HCT116 (cell line): ENCODE measurements at regions not wholly inside any gene's neighbourhood (a gene's known extent, or its start where the extent isn't known, plus 50 kb on each side); places are given as distances from the start of the nearest gene placed in this dataset.

Experiments used
- ATAC-seq: fragments of 200-7000 bp; cut with Tn5 transposase; 2 replicates; pipeline ENCODE4 v1.9.1; 2020; ENCODE audit warnings: mild to moderate bottlenecking, moderate library complexity
- BruUV-seq: library from RNA; stranded (reverse); fragments of 400-500 nt; replicated peaks from 2 replicates; lab custom pipeline; 2021; lab: Mats Ljungman, UMichigan
- CTCF ChIA-PET: fragments of 300-600 bp; sonication (Branson Sonifier 250); formaldehyde crosslinking; loops from one replicate; lab custom pipeline; 2021; ENCODE audit warnings: antibody characterized with exemption; lab: Charles Lee
- POLR2A ChIA-PET: fragments of 300-600, 350-600 bp; sonication (Branson Sonifier 250); formaldehyde crosslinking; loops from one replicate; lab custom pipeline; 2021; ENCODE audit warnings: antibody characterized with exemption; lab: Charles Lee
- RAD21 ChIA-PET, 2 experiments: fragments of 300-600 bp; sonication (Branson Sonifier 250); formaldehyde crosslinking; loops; one replicate each; lab custom pipeline; 2023; ENCODE audit warnings: low total read pairs in 2 of 2; ENCODE audit not compliant: uncharacterized antibody in 2 of 2, unreplicated experiment in 2 of 2, low non-redundant PET in 1 of 2; lab: Charles Lee
- DNase-seq: peaks from one replicate; pipeline ENCODE4 v3.0.0-alpha.2; 2010; ENCODE audit warnings: low read depth, low spot score
- H2AFZ ChIP-seq: fragments of 200-600 bp; shearing (Covaris generic), sonication (generic); 2 replicates; pipeline ENCODE4 v1.6.1; 2017; ENCODE audit warnings: low read depth, mixed run types, mixed read lengths, antibody characterized with exemption, low read length; ENCODE audit not compliant: poor library complexity, severe bottlenecking
- H3K27ac ChIP-seq: 2 replicates; pipeline ENCODE4 v1.5.1; 2012; ENCODE audit warnings: low read depth, low read length
- H3K27me3 ChIP-seq: fragments of 200-600 bp; sonication (generic); 2 replicates; pipeline ENCODE4 v1.6.1; 2016; ENCODE audit warnings: mixed run types, low read length, mixed read lengths; ENCODE audit not compliant: insufficient read depth
- H3K36me3 ChIP-seq, 2 experiments: fragments of 200-500 bp in 1 of 2; fragments of 200-600 bp in 1 of 2; sonication (Bioruptor generic) in 1 of 2; sonication (generic) in 1 of 2; 2 replicates each; pipeline versions ENCODE4 v1.5.1 to v1.6.1; 2014 to 2016; ENCODE audit warnings: low read length in 2 of 2, inconsistent platforms in 1 of 2, mixed read lengths in 1 of 2, mixed run types in 1 of 2; ENCODE audit not compliant: insufficient read depth in 2 of 2, control insufficient read depth in 1 of 2
- H3K4me1 ChIP-seq, 2 experiments: fragments of 200-600 bp in 1 of 2; sonication (generic) in 1 of 2; 2 replicates each; pipeline versions ENCODE4 v1.5.1 to v1.6.1; 2012 to 2017; ENCODE audit warnings: low read length in 2 of 2, inconsistent platforms in 1 of 2, mild to moderate bottlenecking in 1 of 2, mixed read lengths in 1 of 2, mixed run types in 1 of 2, moderate library complexity in 1 of 2; ENCODE audit not compliant: insufficient read depth in 2 of 2, control insufficient read depth in 1 of 2
- H3K4me2 ChIP-seq: fragments of 200-600 bp; sonication (generic); 2 replicates; pipeline ENCODE4 v1.6.1; 2017; ENCODE audit warnings: mixed run types, low read length, mixed read lengths
- H3K4me3 ChIP-seq, 2 experiments: fragments of 200-600 bp in 1 of 2; sonication (generic) in 1 of 2; replicated peaks in 1 of 2; 2 replicates each; pipeline ENCODE4 v1.5.1; 2011 to 2016; ENCODE audit warnings: low read length in 2 of 2, control low read depth in 1 of 2, low read depth in 1 of 2, mild to moderate bottlenecking in 1 of 2, mixed read lengths in 1 of 2, mixed run types in 1 of 2
- H3K79me2 ChIP-seq: fragments of 200-600 bp; sonication (generic); 2 replicates; pipeline ENCODE4 v1.6.1; 2017; ENCODE audit warnings: mild to moderate bottlenecking, mixed run types, low read length, moderate library complexity, mixed read lengths; ENCODE audit not compliant: insufficient read depth
- H3K9ac ChIP-seq: fragments of 200-600 bp; sonication (generic); 2 replicates; pipeline ENCODE4 v1.6.1; 2016; ENCODE audit warnings: low read length, mixed read lengths
- H3K9me2 ChIP-seq: fragments of 200-600 bp; sonication (generic), shearing (Covaris generic); 2 replicates; pipeline ENCODE4 v1.6.1; 2017; ENCODE audit warnings: mixed run types, mild to moderate bottlenecking, moderate library complexity; ENCODE audit not compliant: insufficient read depth
- H3K9me3 ChIP-seq, 2 experiments: fragments of 200-500 bp in 1 of 2; fragments of 200-600 bp in 1 of 2; sonication (Bioruptor generic) in 1 of 2; sonication (generic) in 1 of 2; 2 replicates each; pipeline ENCODE4 v1.6.1; 2014 to 2017; ENCODE audit warnings: low read length in 2 of 2, mixed read lengths in 2 of 2, inconsistent platforms in 1 of 2, low read depth in 1 of 2, mild to moderate bottlenecking in 1 of 2, mixed run types in 1 of 2, moderate library complexity in 1 of 2; ENCODE audit not compliant: control insufficient read depth in 1 of 2, insufficient read depth in 1 of 2
- H4K20me1 ChIP-seq: fragments of 200-600 bp; sonication (generic), shearing (Covaris generic); 2 replicates; pipeline ENCODE4 v1.6.1; 2017; ENCODE audit warnings: mixed run types, mild to moderate bottlenecking, moderate library complexity; ENCODE audit not compliant: insufficient read depth
- ATF3 ChIP-seq: IDR thresholded peaks from 2 replicates; pipeline ENCODE4 v1.6.1; 2012
- CBX3 ChIP-seq: IDR thresholded peaks from 2 replicates; pipeline ENCODE4 v1.6.1; 2012; ENCODE audit warnings: low read depth
- CEBPB ChIP-seq: IDR thresholded peaks from 2 replicates; pipeline ENCODE4 v1.6.1; 2012; ENCODE audit warnings: low read depth
- CTCF ChIP-seq, 3 experiments: fragments of 200-600 bp in 1 of 3; sonication (generic) in 1 of 3; IDR thresholded peaks in 2 of 3; conservative IDR thresholded peaks in 1 of 3; 2 replicates each; pipeline ENCODE4 v1.5.1; 2012 to 2017; ENCODE audit warnings: low read depth in 2 of 3, low read length in 2 of 3, antibody characterized with exemption in 1 of 3, borderline replicate concordance in 1 of 3, control low read depth in 1 of 3, mild to moderate bottlenecking in 1 of 3, mixed read lengths in 1 of 3, mixed run types in 1 of 3, moderate library complexity in 1 of 3; ENCODE audit not compliant: insufficient read depth in 1 of 3
- EGR1 ChIP-seq: IDR thresholded peaks from 2 replicates; pipeline ENCODE4 v1.6.1; 2012; ENCODE audit warnings: low read depth
- ELF1 ChIP-seq: IDR thresholded peaks from 2 replicates; pipeline ENCODE4 v1.6.1; 2012; ENCODE audit warnings: low read depth, borderline replicate concordance
- EZH2 ChIP-seq: fragments of 200-600 bp; sonication (generic); IDR thresholded peaks from 2 replicates; pipeline ENCODE4 v1.6.1; 2017; ENCODE audit warnings: antibody characterized with exemption, mixed run types
- FOSL1 ChIP-seq: IDR thresholded peaks from 2 replicates; pipeline ENCODE4 v1.6.1; 2012; ENCODE audit warnings: low read depth
- JUND ChIP-seq: IDR thresholded peaks from 2 replicates; pipeline ENCODE4 v1.6.1; 2012
- MAX ChIP-seq: IDR thresholded peaks from 2 replicates; pipeline ENCODE4 v1.6.1; 2012
- POLR2A ChIP-seq: IDR thresholded peaks from 2 replicates; pipeline ENCODE4 v1.7.0; 2011; ENCODE audit warnings: borderline replicate concordance; ENCODE audit not compliant: insufficient read depth, insufficient read length; ENCODE audit errors: extremely low read depth
- POLR2AphosphoS5 ChIP-seq: IDR thresholded peaks from 2 replicates; pipeline ENCODE4 v1.6.1; 2011; ENCODE audit warnings: mild to moderate bottlenecking, low read depth, low read length, moderate library complexity
- REST ChIP-seq: IDR thresholded peaks from 2 replicates; pipeline ENCODE4 v1.6.1; 2012; ENCODE audit warnings: low read depth
- SIN3A ChIP-seq: IDR thresholded peaks from 2 replicates; pipeline ENCODE4 v1.6.1; 2012; ENCODE audit warnings: low read depth
- SP1 ChIP-seq: IDR thresholded peaks from 2 replicates; pipeline ENCODE4 v1.6.1; 2012; ENCODE audit warnings: low read depth
- TCF7L2 ChIP-seq: IDR thresholded peaks from 2 replicates; pipeline ENCODE4 v1.7.0; 2011; ENCODE audit warnings: borderline replicate concordance, inconsistent platforms; ENCODE audit not compliant: insufficient read depth, insufficient read length; ENCODE audit errors: extremely low read depth
- YY1 ChIP-seq: IDR thresholded peaks from 2 replicates; pipeline ENCODE4 v1.6.1; 2011; ENCODE audit warnings: low read length, low read depth, moderate library complexity, mild to moderate bottlenecking; ENCODE audit not compliant: insufficient replicate concordance; ENCODE audit errors: extremely low read depth
- ZFX ChIP-seq: fragments of 450-650 bp; IDR thresholded peaks from 2 replicates; pipeline ENCODE4 v1.6.1; 2017
- ZNF274 ChIP-seq: fragments of 200-500 bp; sonication (Bioruptor generic); IDR thresholded peaks from 2 replicates; pipeline ENCODE4 v1.6.1; 2014; ENCODE audit warnings: mild to moderate bottlenecking, low read depth, low read length, inconsistent platforms
- intact Hi-C: fragments of 100-400 bp; cut with micrococcal nuclease; formaldehyde crosslinking; loops from 2 replicates; pipeline ENCODE4 v1.10.0; 2022

- Histone ChIP-seq H3K27me3 (no peaks in the 10 kb centered on the region), H3K4me1 (no peaks in the 10 kb centered on the region), H3K4me2 (no peak overlapping the region), H3K4me3 (no peak overlapping the region), H3K9me2 (no peaks in the 10 kb centered on the region), H3K36me3 (no peaks in the 10 kb centered on the region), H3K27ac (no peak overlapping the region), H2AFZ (no peak overlapping the region), H3K79me2 (no peaks in the 10 kb centered on the region), H3K9ac (no peak overlapping the region), H4K20me1 (no peaks in the 10 kb centered on the region), H3K9me3 (no peaks in the 10 kb centered on the region; a peak in 1 of 4 replicates)
- no peak for DNase-seq
- ATAC-seq = no peak
- POLR2A ChIA-PET = no interaction called here
- intact Hi-C loops = no loop called here
- no TSS peak for BruUV-seq
- CTCF ChIA-PET = interaction anchor here (1.5 kb wide), 1 partner anchor 9 kb away, joined by 4 read pairs; no protein-coding TSS in a partner anchor
- RAD21 ChIA-PET = no interaction called here
- TF ChIP-seq EZH2 = no peak
- no peak for TF ChIP-seq JUND
- TF ChIP-seq CEBPB = no peak
- no peak for TF ChIP-seq TCF7L2
- no peak for TF ChIP-seq YY1
- no peak for TF ChIP-seq ZFX
- TF ChIP-seq REST = no peak
- TF ChIP-seq POLR2AphosphoS5 = no peak
- TF ChIP-seq ZNF274 = no peak
- no peak for TF ChIP-seq SP1
- TF ChIP-seq EGR1 = no peak
- TF ChIP-seq SIN3A = no peak
- TF ChIP-seq ELF1 = no peak
- TF ChIP-seq MAX = no peak
- TF ChIP-seq FOSL1 = no peak
- TF ChIP-seq CTCF (IDR thresholded peaks at IDR 0.05 in 2 of 3, conservative IDR thresholded peaks at IDR 0.05 in 1 of 3; ENCODE audit: borderline replicate concordance in 1 of 3, insufficient read depth in 1 of 3, low read depth in 2 of 3, low read length in 2 of 3) = no peak
- TF ChIP-seq POLR2A = no peak
- TF ChIP-seq CBX3 = no peak
- TF ChIP-seq ATF3 = no peak
These were observed 656.9 kb downstream of the DSC3 start for GRCh38 chr18:30385684-30386083.
